HCT116 (cell line): ENCODE measurements at regions not wholly inside any gene's neighbourhood (a gene's known extent, or its start where the extent isn't known, plus 50 kb on each side); places are given as distances from the start of the nearest gene placed in this dataset.

Source experiments
- ATAC-seq: fragments of 200-7000 bp; cut with Tn5 transposase; 2 replicates; pipeline ENCODE4 v1.9.1; 2020; ENCODE audit warnings: mild to moderate bottlenecking, moderate library complexity
- BruUV-seq: library from RNA; stranded (reverse); fragments of 400-500 nt; replicated peaks from 2 replicates; lab custom pipeline; 2021; lab: Mats Ljungman, UMichigan
- CTCF ChIA-PET: fragments of 300-600 bp; sonication (Branson Sonifier 250); formaldehyde crosslinking; loops from one replicate; lab custom pipeline; 2021; ENCODE audit warnings: antibody characterized with exemption; lab: Charles Lee
- POLR2A ChIA-PET: fragments of 300-600, 350-600 bp; sonication (Branson Sonifier 250); formaldehyde crosslinking; loops from one replicate; lab custom pipeline; 2021; ENCODE audit warnings: antibody characterized with exemption; lab: Charles Lee
- RAD21 ChIA-PET, 2 experiments: fragments of 300-600 bp; sonication (Branson Sonifier 250); formaldehyde crosslinking; loops; one replicate each; lab custom pipeline; 2023; ENCODE audit warnings: low total read pairs in 2 of 2; ENCODE audit not compliant: uncharacterized antibody in 2 of 2, unreplicated experiment in 2 of 2, low non-redundant PET in 1 of 2; lab: Charles Lee
- DNase-seq: peaks from one replicate; pipeline ENCODE4 v3.0.0-alpha.2; 2010; ENCODE audit warnings: low read depth, low spot score
- H2AFZ ChIP-seq: fragments of 200-600 bp; shearing (Covaris generic), sonication (generic); 2 replicates; pipeline ENCODE4 v1.6.1; 2017; ENCODE audit warnings: low read depth, mixed run types, mixed read lengths, antibody characterized with exemption, low read length; ENCODE audit not compliant: poor library complexity, severe bottlenecking
- H3K27ac ChIP-seq: 2 replicates; pipeline ENCODE4 v1.5.1; 2012; ENCODE audit warnings: low read depth, low read length
- H3K27me3 ChIP-seq: fragments of 200-600 bp; sonication (generic); 2 replicates; pipeline ENCODE4 v1.6.1; 2016; ENCODE audit warnings: mixed run types, low read length, mixed read lengths; ENCODE audit not compliant: insufficient read depth
- H3K36me3 ChIP-seq, 2 experiments: fragments of 200-500 bp in 1 of 2; fragments of 200-600 bp in 1 of 2; sonication (Bioruptor generic) in 1 of 2; sonication (generic) in 1 of 2; 2 replicates each; pipeline versions ENCODE4 v1.5.1 to v1.6.1; 2014 to 2016; ENCODE audit warnings: low read length in 2 of 2, inconsistent platforms in 1 of 2, mixed read lengths in 1 of 2, mixed run types in 1 of 2; ENCODE audit not compliant: insufficient read depth in 2 of 2, control insufficient read depth in 1 of 2
- H3K4me1 ChIP-seq, 2 experiments: fragments of 200-600 bp in 1 of 2; sonication (generic) in 1 of 2; 2 replicates each; pipeline versions ENCODE4 v1.5.1 to v1.6.1; 2012 to 2017; ENCODE audit warnings: low read length in 2 of 2, inconsistent platforms in 1 of 2, mild to moderate bottlenecking in 1 of 2, mixed read lengths in 1 of 2, mixed run types in 1 of 2, moderate library complexity in 1 of 2; ENCODE audit not compliant: insufficient read depth in 2 of 2, control insufficient read depth in 1 of 2
- H3K4me2 ChIP-seq: fragments of 200-600 bp; sonication (generic); 2 replicates; pipeline ENCODE4 v1.6.1; 2017; ENCODE audit warnings: mixed run types, low read length, mixed read lengths
- H3K4me3 ChIP-seq, 2 experiments: fragments of 200-600 bp in 1 of 2; sonication (generic) in 1 of 2; replicated peaks in 1 of 2; 2 replicates each; pipeline ENCODE4 v1.5.1; 2011 to 2016; ENCODE audit warnings: low read length in 2 of 2, control low read depth in 1 of 2, low read depth in 1 of 2, mild to moderate bottlenecking in 1 of 2, mixed read lengths in 1 of 2, mixed run types in 1 of 2
- H3K79me2 ChIP-seq: fragments of 200-600 bp; sonication (generic); 2 replicates; pipeline ENCODE4 v1.6.1; 2017; ENCODE audit warnings: mild to moderate bottlenecking, mixed run types, low read length, moderate library complexity, mixed read lengths; ENCODE audit not compliant: insufficient read depth
- H3K9ac ChIP-seq: fragments of 200-600 bp; sonication (generic); 2 replicates; pipeline ENCODE4 v1.6.1; 2016; ENCODE audit warnings: low read length, mixed read lengths
- H3K9me2 ChIP-seq: fragments of 200-600 bp; sonication (generic), shearing (Covaris generic); 2 replicates; pipeline ENCODE4 v1.6.1; 2017; ENCODE audit warnings: mixed run types, mild to moderate bottlenecking, moderate library complexity; ENCODE audit not compliant: insufficient read depth
- H3K9me3 ChIP-seq, 2 experiments: fragments of 200-500 bp in 1 of 2; fragments of 200-600 bp in 1 of 2; sonication (Bioruptor generic) in 1 of 2; sonication (generic) in 1 of 2; 2 replicates each; pipeline ENCODE4 v1.6.1; 2014 to 2017; ENCODE audit warnings: low read length in 2 of 2, mixed read lengths in 2 of 2, inconsistent platforms in 1 of 2, low read depth in 1 of 2, mild to moderate bottlenecking in 1 of 2, mixed run types in 1 of 2, moderate library complexity in 1 of 2; ENCODE audit not compliant: control insufficient read depth in 1 of 2, insufficient read depth in 1 of 2
- H4K20me1 ChIP-seq: fragments of 200-600 bp; sonication (generic), shearing (Covaris generic); 2 replicates; pipeline ENCODE4 v1.6.1; 2017; ENCODE audit warnings: mixed run types, mild to moderate bottlenecking, moderate library complexity; ENCODE audit not compliant: insufficient read depth
- EGR1 ChIP-seq: IDR thresholded peaks from 2 replicates; pipeline ENCODE4 v1.6.1; 2012; ENCODE audit warnings: low read depth
- ELF1 ChIP-seq: IDR thresholded peaks from 2 replicates; pipeline ENCODE4 v1.6.1; 2012; ENCODE audit warnings: low read depth, borderline replicate concordance
- EZH2phosphoT487 ChIP-seq: fragments of 200-600 bp; IDR thresholded peaks from 2 replicates; pipeline ENCODE4 v1.6.1; 2018; ENCODE audit warnings: antibody characterized with exemption, borderline replicate concordance
- FOSL1 ChIP-seq: IDR thresholded peaks from 2 replicates; pipeline ENCODE4 v1.6.1; 2012; ENCODE audit warnings: low read depth
- JUND ChIP-seq: IDR thresholded peaks from 2 replicates; pipeline ENCODE4 v1.6.1; 2012
- POLR2A ChIP-seq: IDR thresholded peaks from 2 replicates; pipeline ENCODE4 v1.7.0; 2011; ENCODE audit warnings: borderline replicate concordance; ENCODE audit not compliant: insufficient read depth, insufficient read length; ENCODE audit errors: extremely low read depth
- POLR2AphosphoS5 ChIP-seq: IDR thresholded peaks from 2 replicates; pipeline ENCODE4 v1.6.1; 2011; ENCODE audit warnings: mild to moderate bottlenecking, low read depth, low read length, moderate library complexity
- RAD21 ChIP-seq: IDR thresholded peaks from 2 replicates; pipeline ENCODE4 v1.6.1; 2012; ENCODE audit warnings: low read depth, mild to moderate bottlenecking
- SIN3A ChIP-seq: IDR thresholded peaks from 2 replicates; pipeline ENCODE4 v1.6.1; 2012; ENCODE audit warnings: low read depth
- SP1 ChIP-seq: IDR thresholded peaks from 2 replicates; pipeline ENCODE4 v1.6.1; 2012; ENCODE audit warnings: low read depth
- TCF7L2 ChIP-seq: IDR thresholded peaks from 2 replicates; pipeline ENCODE4 v1.7.0; 2011; ENCODE audit warnings: borderline replicate concordance, inconsistent platforms; ENCODE audit not compliant: insufficient read depth, insufficient read length; ENCODE audit errors: extremely low read depth
- YY1 ChIP-seq: IDR thresholded peaks from 2 replicates; pipeline ENCODE4 v1.6.1; 2011; ENCODE audit warnings: low read length, low read depth, moderate library complexity, mild to moderate bottlenecking; ENCODE audit not compliant: insufficient replicate concordance; ENCODE audit errors: extremely low read depth
- ZFX ChIP-seq: fragments of 450-650 bp; IDR thresholded peaks from 2 replicates; pipeline ENCODE4 v1.6.1; 2017
- ZNF274 ChIP-seq: fragments of 200-500 bp; sonication (Bioruptor generic); IDR thresholded peaks from 2 replicates; pipeline ENCODE4 v1.6.1; 2014; ENCODE audit warnings: mild to moderate bottlenecking, low read depth, low read length, inconsistent platforms
- intact Hi-C: fragments of 100-400 bp; cut with micrococcal nuclease; formaldehyde crosslinking; loops from 2 replicates; pipeline ENCODE4 v1.10.0; 2022
- TF ChIP-seq, protein P1 (sequence below), 3 experiments: fragments of 200-600 bp in 1 of 3; sonication (generic) in 1 of 3; IDR thresholded peaks in 2 of 3; conservative IDR thresholded peaks in 1 of 3; 2 replicates each; pipeline ENCODE4 v1.5.1; 2012 to 2017; ENCODE audit warnings: low read depth in 2 of 3, low read length in 2 of 3, antibody characterized with exemption in 1 of 3, borderline replicate concordance in 1 of 3, control low read depth in 1 of 3, mild to moderate bottlenecking in 1 of 3, mixed read lengths in 1 of 3, mixed run types in 1 of 3, moderate library complexity in 1 of 3; ENCODE audit not compliant: insufficient read depth in 1 of 3
- TF ChIP-seq, protein P2 (sequence below): IDR thresholded peaks from 2 replicates; pipeline ENCODE4 v1.6.1; 2012
- TF ChIP-seq, protein P3 (sequence below): IDR thresholded peaks from 2 replicates; pipeline ENCODE4 v1.6.1; 2012

DNA sequence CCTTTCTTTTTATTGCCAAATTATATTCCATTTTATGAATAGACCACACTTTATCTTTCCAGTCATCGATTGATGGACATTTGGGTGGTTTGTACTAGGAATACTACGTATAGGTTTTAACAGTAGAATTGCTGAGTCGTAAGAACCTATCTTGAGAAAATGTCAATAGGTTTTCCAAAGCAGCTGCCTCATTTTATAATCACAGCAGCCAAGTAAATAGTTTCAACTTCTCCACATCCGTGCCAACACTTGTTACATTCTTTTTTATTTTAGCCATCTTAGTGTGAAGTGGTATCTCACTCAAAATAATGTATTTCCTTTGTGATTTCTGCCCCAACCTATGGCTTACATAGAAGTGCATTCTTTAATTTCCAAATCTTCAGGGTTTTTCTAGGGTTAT, 479.2 kb downstream of the CDH26 start:
- Histone ChIP-seq H3K4me1 (no peaks in the 10 kb centered on the region), H3K9ac (no peak overlapping the region), H3K27ac (no peak overlapping the region)
- no TSS peak for BruUV-seq
- TF ChIP-seq FOSL1 (no peak), ELF1 (no peak), ZNF274 (no peak), RAD21 (no peak), POLR2A (no peak), ZFX (no peak), JUND (no peak), YY1 (no peak), SP1 (no peak), EZH2phosphoT487 (no peak), EGR1 (no peak), TCF7L2 (no peak), POLR2AphosphoS5 (no peak), SIN3A (no peak)
- TF ChIP-seq, protein P1, sequence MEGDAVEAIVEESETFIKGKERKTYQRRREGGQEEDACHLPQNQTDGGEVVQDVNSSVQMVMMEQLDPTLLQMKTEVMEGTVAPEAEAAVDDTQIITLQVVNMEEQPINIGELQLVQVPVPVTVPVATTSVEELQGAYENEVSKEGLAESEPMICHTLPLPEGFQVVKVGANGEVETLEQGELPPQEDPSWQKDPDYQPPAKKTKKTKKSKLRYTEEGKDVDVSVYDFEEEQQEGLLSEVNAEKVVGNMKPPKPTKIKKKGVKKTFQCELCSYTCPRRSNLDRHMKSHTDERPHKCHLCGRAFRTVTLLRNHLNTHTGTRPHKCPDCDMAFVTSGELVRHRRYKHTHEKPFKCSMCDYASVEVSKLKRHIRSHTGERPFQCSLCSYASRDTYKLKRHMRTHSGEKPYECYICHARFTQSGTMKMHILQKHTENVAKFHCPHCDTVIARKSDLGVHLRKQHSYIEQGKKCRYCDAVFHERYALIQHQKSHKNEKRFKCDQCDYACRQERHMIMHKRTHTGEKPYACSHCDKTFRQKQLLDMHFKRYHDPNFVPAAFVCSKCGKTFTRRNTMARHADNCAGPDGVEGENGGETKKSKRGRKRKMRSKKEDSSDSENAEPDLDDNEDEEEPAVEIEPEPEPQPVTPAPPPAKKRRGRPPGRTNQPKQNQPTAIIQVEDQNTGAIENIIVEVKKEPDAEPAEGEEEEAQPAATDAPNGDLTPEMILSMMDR (IDR thresholded peaks at IDR 0.05 in 2 of 3, conservative IDR thresholded peaks at IDR 0.05 in 1 of 3; ENCODE audit: borderline replicate concordance in 1 of 3, insufficient read depth in 1 of 3, low read depth in 2 of 3, low read length in 2 of 3) = no peak
- TF ChIP-seq, protein P2, sequence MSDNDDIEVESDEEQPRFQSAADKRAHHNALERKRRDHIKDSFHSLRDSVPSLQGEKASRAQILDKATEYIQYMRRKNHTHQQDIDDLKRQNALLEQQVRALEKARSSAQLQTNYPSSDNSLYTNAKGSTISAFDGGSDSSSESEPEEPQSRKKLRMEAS = no peak
- TF ChIP-seq, protein P3, sequence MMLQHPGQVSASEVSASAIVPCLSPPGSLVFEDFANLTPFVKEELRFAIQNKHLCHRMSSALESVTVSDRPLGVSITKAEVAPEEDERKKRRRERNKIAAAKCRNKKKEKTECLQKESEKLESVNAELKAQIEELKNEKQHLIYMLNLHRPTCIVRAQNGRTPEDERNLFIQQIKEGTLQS = no peak
- TF ChIP-seq, all 23 proteins: peak for 0
- Histone ChIP-seq H3K9me2 (no peaks in the 10 kb centered on the region), H3K9me3 (peaks cover 6 to 40% of the 10 kb centered on the region in 2 experiments; a peak in 3 of 4 replicates), H3K79me2 (no peaks in the 10 kb centered on the region), H3K4me2 (no peak overlapping the region), H4K20me1 (no peaks in the 10 kb centered on the region), H3K36me3 (no peaks in the 10 kb centered on the region), H3K4me3 (no peak overlapping the region), H3K27me3 (no peaks in the 10 kb centered on the region), H2AFZ (no peak overlapping the region)
- ChIA-PET POLR2A (no interaction called here), RAD21 (no interaction called here), CTCF (no interaction called here)
- intact Hi-C loops = no loop called here
- ATAC-seq (no peak), DNase-seq (no peak)
